ENCODE measurements at regions not wholly inside any gene's neighbourhood (a gene's known extent, or its start where the extent isn't known, plus 50 kb on each side); places are given as distances from the start of the nearest gene placed in this dataset.

- Histone ChIP-seq H3K4me2 (ENCODE audit: low read length) (no peak overlapping the region), H2AFZ (ENCODE audit: low read depth, low read length) (no peak overlapping the region), H3K9me3 (ENCODE audit: insufficient read depth, low read depth, low read length) (no peaks in the 10 kb centered on the region), H3K4me1 (ENCODE audit: insufficient read depth, low read length) (peaks cover 9% of the 10 kb centered on the region), H3K36me3 (ENCODE audit: insufficient read depth, low read length) (no peaks in the 10 kb centered on the region), H3K27me3 (ENCODE audit: insufficient read depth, low read length) (no peaks in the 10 kb centered on the region), H4K20me1 (ENCODE audit: insufficient read depth, low read length) (no peaks in the 10 kb centered on the region), H3K27ac (ENCODE audit: low read depth, low read length) (no peak overlapping the region), H3K79me2 (ENCODE audit: insufficient read depth, low read length) (no peaks in the 10 kb centered on the region), H3K4me3 (ENCODE audit: insufficient read depth, low read depth, low read length) (no peak overlapping the region), H3K9ac (ENCODE audit: low read length) (no peak overlapping the region)
- no peak for FAIRE-seq
- H3K4me1 Mint-ChIP-seq (ENCODE audit: low read depth, unreplicated experiment) = peaks cover 5% of the 10 kb centered on the region
- no peaks in the 10 kb centered on the region for H3K36me3 Mint-ChIP-seq (ENCODE audit: low read depth, unreplicated experiment)
- DNase-seq (ENCODE audit: low read depth) = no peak
- no peak for TF ChIP-seq EZH2 (IDR thresholded peaks at IDR 0.05; ENCODE audit: insufficient read depth, low read length)
- no peak for TF ChIP-seq CTCF (IDR thresholded peaks at IDR 0.05; ENCODE audit: insufficient read depth, low read depth, low read length)
- H3K4me3 Mint-ChIP-seq (ENCODE audit: unreplicated experiment) = no peak overlapping the region
- H3K27me3 Mint-ChIP-seq (ENCODE audit: low read depth, unreplicated experiment) = peaks cover 29% of the 10 kb centered on the region
- H3K9me3 Mint-ChIP-seq (ENCODE audit: unreplicated experiment) = peaks cover 2% of the 10 kb centered on the region
- H3K27ac Mint-ChIP-seq (ENCODE audit: unreplicated experiment) = no peak overlapping the region
These were observed 140.9 kb upstream of the GPC1 start for GRCh38 chr2:240294514-240294913.

DNA sequence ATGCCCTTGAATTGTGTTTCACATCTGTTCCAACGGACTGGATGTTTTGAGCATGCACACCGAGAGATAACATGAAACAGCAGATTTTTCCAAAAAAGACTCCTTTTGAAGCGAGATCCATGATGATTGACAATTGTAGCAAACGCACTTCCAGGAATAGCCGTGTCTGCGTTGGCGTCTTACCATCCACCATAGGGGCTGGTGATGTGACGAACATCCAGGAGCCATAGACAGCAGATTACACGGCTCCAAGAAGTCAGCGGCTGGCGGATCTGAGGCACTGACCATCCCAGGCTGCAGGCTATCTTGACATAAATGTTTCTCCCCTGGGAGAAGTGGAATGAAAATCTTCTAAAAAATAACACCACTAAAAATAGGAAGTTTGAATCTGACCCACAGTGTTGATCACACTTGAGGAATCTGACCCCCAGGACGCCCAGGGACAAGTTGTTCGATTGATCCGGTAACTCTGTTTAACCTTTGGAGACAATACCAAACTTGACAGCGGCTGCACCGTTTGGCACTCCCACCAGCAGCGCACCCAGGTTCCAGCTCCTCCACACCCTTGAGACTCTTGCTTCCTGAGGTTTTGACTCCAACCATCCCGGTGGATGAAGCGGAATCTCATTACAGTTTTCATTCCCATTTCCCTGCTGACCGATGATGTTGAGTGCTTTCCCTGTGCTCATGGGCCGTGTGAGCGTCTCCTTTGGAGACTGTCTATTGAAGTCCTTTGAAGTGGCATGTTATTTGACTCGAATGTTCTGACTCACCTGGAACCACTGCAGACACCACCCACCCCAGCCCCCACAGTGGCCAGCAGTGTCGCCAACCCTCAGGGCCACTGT, 140.0 kb upstream of the GPC1 start:
- H3K27ac ChIP-seq (ENCODE audit: low read depth, low read length) = no peak overlapping the region
- H3K4me1 Mint-ChIP-seq (ENCODE audit: low read depth, unreplicated experiment) = peaks cover 11% of the 10 kb centered on the region
- no peak overlapping the region for H3K4me3 Mint-ChIP-seq (ENCODE audit: unreplicated experiment)
- peaks cover 29% of the 10 kb centered on the region for H3K27me3 Mint-ChIP-seq (ENCODE audit: low read depth, unreplicated experiment)
- no peak for FAIRE-seq
- H3K36me3 Mint-ChIP-seq (ENCODE audit: low read depth, unreplicated experiment) = no peaks in the 10 kb centered on the region
- H3K27ac Mint-ChIP-seq (ENCODE audit: unreplicated experiment) = no peak overlapping the region
- no peaks in the 10 kb centered on the region for H3K27me3 ChIP-seq (ENCODE audit: insufficient read depth, low read length)
- H3K9me3 Mint-ChIP-seq (ENCODE audit: unreplicated experiment) = peaks cover 2% of the 10 kb centered on the region
- no peak overlapping the region for H2AFZ ChIP-seq (ENCODE audit: low read depth, low read length)
- TF ChIP-seq EZH2 (IDR thresholded peaks at IDR 0.05; ENCODE audit: insufficient read depth, low read length) (no peak), CTCF (IDR thresholded peaks at IDR 0.05; ENCODE audit: insufficient read depth, low read depth, low read length) (no peak)
- H3K4me3 ChIP-seq (ENCODE audit: insufficient read depth, low read depth, low read length) = no peak overlapping the region
- peaks cover 18% of the 10 kb centered on the region for H3K4me1 ChIP-seq (ENCODE audit: insufficient read depth, low read length)
- no peaks in the 10 kb centered on the region for H3K79me2 ChIP-seq (ENCODE audit: insufficient read depth, low read length)
- no peaks in the 10 kb centered on the region for H3K9me3 ChIP-seq (ENCODE audit: insufficient read depth, low read depth, low read length)
- no peak overlapping the region for H3K9ac ChIP-seq (ENCODE audit: low read length)
- H3K36me3 ChIP-seq (ENCODE audit: insufficient read depth, low read length) = no peaks in the 10 kb centered on the region
- no peak for DNase-seq (ENCODE audit: low read depth)
- H4K20me1 ChIP-seq (ENCODE audit: insufficient read depth, low read length) = no peaks in the 10 kb centered on the region
- H3K4me2 ChIP-seq (ENCODE audit: low read length) = peak overlapping the region; percentile 21

DNA sequence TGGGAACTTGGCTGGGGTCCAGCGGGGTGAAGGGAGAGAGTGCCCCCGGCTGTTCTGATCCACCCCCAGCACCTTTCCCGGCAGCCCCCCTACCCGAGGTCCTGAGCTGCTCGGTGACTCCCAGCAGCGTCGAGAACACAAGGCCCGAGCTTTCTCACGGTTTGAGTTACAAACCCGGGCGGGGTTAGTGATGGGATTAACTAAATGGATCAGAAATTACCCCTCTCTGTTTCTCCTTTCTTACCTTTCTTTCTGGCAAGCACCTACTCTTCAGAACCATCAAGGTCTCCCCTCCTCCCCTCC, 139.4 kb upstream of the GPC1 start:
- peak overlapping the region; percentile 21 for H3K4me2 ChIP-seq (ENCODE audit: low read length)
- H3K4me3 Mint-ChIP-seq (ENCODE audit: unreplicated experiment) = no peak overlapping the region
- H4K20me1 ChIP-seq (ENCODE audit: insufficient read depth, low read length) = no peaks in the 10 kb centered on the region
- H3K4me1 Mint-ChIP-seq (ENCODE audit: low read depth, unreplicated experiment) = peaks cover 15% of the 10 kb centered on the region
- peaks cover 2% of the 10 kb centered on the region for H3K9me3 Mint-ChIP-seq (ENCODE audit: unreplicated experiment)
- no peak overlapping the region for H3K4me3 ChIP-seq (ENCODE audit: insufficient read depth, low read depth, low read length)
- FAIRE-seq (no peak), DNase-seq (ENCODE audit: low read depth) (no peak)
- no peak overlapping the region for H2AFZ ChIP-seq (ENCODE audit: low read depth, low read length)
- no peaks in the 10 kb centered on the region for H3K36me3 ChIP-seq (ENCODE audit: insufficient read depth, low read length)
- no peaks in the 10 kb centered on the region for H3K9me3 ChIP-seq (ENCODE audit: insufficient read depth, low read depth, low read length)
- H3K79me2 ChIP-seq (ENCODE audit: insufficient read depth, low read length) = no peaks in the 10 kb centered on the region
- H3K27me3 Mint-ChIP-seq (ENCODE audit: low read depth, unreplicated experiment) = peaks cover 25% of the 10 kb centered on the region
- H3K27me3 ChIP-seq (ENCODE audit: insufficient read depth, low read length) = no peaks in the 10 kb centered on the region
- TF ChIP-seq CTCF (IDR thresholded peaks at IDR 0.05; ENCODE audit: insufficient read depth, low read depth, low read length) = no peak
- TF ChIP-seq EZH2 (IDR thresholded peaks at IDR 0.05; ENCODE audit: insufficient read depth, low read length) = no peak
- H3K9ac ChIP-seq (ENCODE audit: low read length) = no peak overlapping the region
- no peak overlapping the region for H3K27ac Mint-ChIP-seq (ENCODE audit: unreplicated experiment)
- no peak overlapping the region for H3K27ac ChIP-seq (ENCODE audit: low read depth, low read length)
- H3K36me3 Mint-ChIP-seq (ENCODE audit: low read depth, unreplicated experiment) = no peaks in the 10 kb centered on the region
- H3K4me1 ChIP-seq (ENCODE audit: insufficient read depth, low read length) = peaks cover 21% of the 10 kb centered on the region

All from astrocyte (in vitro differentiated cells and primary cell).